ENCODE measurements at regions not wholly inside any gene's neighbourhood (a gene's known extent, or its start where the extent isn't known, plus 50 kb on each side); places are given as distances from the start of the nearest gene placed in this dataset.

DNA sequence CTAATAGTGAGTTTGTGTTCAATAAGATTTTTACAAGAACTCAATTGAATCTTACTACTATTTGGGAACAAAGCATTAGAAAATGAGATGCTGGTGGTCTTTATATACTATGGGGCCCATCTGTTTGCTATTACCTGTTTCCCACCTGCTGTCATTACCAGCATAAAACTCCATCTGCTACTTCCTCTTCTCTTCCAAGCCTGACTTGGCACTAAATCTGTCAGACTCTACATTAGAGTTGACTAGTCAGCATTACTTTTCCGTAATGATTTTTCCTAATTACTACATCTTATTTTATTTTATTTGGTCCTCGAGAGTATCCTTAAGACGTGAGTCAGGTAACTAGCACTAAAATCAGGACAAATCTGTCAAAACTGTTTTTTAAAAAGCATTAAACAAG is 68.1 kb upstream of the KRR1 start:
- no peak overlapping the region for H2AFZ ChIP-seq
- H3K27me3 Mint-ChIP-seq (ENCODE audit: insufficient read depth, low read depth, poor library complexity): no peaks in the 10 kb centered on the region

More for the DNA sequence above, 68.1 kb upstream of the KRR1 start:
- Histone ChIP-seq H3K27ac (ENCODE audit: low read depth) (no peak overlapping the region), H3K79me2 (replicated peaks; ENCODE audit: insufficient read depth) (no peaks in the 10 kb centered on the region), H3K36me3 (ENCODE audit: insufficient read depth) (no peaks in the 10 kb centered on the region), H3K27me3 (ENCODE audit: insufficient read depth) (no peaks in the 10 kb centered on the region), H4K20me1 (replicated peaks; ENCODE audit: insufficient read depth) (no peaks in the 10 kb centered on the region), H3K4me2 (no peak overlapping the region), H3F3A (replicated peaks; ENCODE audit: low read depth) (no peaks in the 10 kb centered on the region), H3K4me3 (no peak overlapping the region), H3K9me2 (ENCODE audit: insufficient read depth) (no peaks in the 10 kb centered on the region), H3K4me1 (ENCODE audit: insufficient read depth) (no peaks in the 10 kb centered on the region)
- Mint-ChIP-seq H3K9me3 (no peaks in the 10 kb centered on the region), H3K4me1 (no peaks in the 10 kb centered on the region; the same call in 2 of the 3 replicates), H3K27ac (no peak overlapping the region), H3K36me3 (ENCODE audit: low read depth) (no peaks in the 10 kb centered on the region), H3K4me3 (no peak overlapping the region)
- DNase-seq (ENCODE audit: low spot score) (no peak), ATAC-seq (no peak)
- TF ChIP-seq ZNF331 (CRISPR knock-in tag; IDR thresholded peaks at IDR 0.05; ENCODE audit: low read depth) (no peak), NANOG (IDR thresholded peaks at IDR 0.05; ENCODE audit: borderline replicate concordance) (no peak), STAT1 (IDR thresholded peaks at IDR 0.05; ENCODE audit: unreplicated experiment) (no peak)
- TF ChIP-seq, protein P1, sequence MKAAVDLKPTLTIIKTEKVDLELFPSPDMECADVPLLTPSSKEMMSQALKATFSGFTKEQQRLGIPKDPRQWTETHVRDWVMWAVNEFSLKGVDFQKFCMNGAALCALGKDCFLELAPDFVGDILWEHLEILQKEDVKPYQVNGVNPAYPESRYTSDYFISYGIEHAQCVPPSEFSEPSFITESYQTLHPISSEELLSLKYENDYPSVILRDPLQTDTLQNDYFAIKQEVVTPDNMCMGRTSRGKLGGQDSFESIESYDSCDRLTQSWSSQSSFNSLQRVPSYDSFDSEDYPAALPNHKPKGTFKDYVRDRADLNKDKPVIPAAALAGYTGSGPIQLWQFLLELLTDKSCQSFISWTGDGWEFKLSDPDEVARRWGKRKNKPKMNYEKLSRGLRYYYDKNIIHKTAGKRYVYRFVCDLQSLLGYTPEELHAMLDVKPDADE (IDR thresholded peaks at IDR 0.05): no peak
- TF ChIP-seq, protein P2, sequence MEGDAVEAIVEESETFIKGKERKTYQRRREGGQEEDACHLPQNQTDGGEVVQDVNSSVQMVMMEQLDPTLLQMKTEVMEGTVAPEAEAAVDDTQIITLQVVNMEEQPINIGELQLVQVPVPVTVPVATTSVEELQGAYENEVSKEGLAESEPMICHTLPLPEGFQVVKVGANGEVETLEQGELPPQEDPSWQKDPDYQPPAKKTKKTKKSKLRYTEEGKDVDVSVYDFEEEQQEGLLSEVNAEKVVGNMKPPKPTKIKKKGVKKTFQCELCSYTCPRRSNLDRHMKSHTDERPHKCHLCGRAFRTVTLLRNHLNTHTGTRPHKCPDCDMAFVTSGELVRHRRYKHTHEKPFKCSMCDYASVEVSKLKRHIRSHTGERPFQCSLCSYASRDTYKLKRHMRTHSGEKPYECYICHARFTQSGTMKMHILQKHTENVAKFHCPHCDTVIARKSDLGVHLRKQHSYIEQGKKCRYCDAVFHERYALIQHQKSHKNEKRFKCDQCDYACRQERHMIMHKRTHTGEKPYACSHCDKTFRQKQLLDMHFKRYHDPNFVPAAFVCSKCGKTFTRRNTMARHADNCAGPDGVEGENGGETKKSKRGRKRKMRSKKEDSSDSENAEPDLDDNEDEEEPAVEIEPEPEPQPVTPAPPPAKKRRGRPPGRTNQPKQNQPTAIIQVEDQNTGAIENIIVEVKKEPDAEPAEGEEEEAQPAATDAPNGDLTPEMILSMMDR (conservative IDR thresholded peaks at IDR 0.05; ENCODE audit: low read depth in 2 of 2): no peak
- TF ChIP-seq, protein P3, sequence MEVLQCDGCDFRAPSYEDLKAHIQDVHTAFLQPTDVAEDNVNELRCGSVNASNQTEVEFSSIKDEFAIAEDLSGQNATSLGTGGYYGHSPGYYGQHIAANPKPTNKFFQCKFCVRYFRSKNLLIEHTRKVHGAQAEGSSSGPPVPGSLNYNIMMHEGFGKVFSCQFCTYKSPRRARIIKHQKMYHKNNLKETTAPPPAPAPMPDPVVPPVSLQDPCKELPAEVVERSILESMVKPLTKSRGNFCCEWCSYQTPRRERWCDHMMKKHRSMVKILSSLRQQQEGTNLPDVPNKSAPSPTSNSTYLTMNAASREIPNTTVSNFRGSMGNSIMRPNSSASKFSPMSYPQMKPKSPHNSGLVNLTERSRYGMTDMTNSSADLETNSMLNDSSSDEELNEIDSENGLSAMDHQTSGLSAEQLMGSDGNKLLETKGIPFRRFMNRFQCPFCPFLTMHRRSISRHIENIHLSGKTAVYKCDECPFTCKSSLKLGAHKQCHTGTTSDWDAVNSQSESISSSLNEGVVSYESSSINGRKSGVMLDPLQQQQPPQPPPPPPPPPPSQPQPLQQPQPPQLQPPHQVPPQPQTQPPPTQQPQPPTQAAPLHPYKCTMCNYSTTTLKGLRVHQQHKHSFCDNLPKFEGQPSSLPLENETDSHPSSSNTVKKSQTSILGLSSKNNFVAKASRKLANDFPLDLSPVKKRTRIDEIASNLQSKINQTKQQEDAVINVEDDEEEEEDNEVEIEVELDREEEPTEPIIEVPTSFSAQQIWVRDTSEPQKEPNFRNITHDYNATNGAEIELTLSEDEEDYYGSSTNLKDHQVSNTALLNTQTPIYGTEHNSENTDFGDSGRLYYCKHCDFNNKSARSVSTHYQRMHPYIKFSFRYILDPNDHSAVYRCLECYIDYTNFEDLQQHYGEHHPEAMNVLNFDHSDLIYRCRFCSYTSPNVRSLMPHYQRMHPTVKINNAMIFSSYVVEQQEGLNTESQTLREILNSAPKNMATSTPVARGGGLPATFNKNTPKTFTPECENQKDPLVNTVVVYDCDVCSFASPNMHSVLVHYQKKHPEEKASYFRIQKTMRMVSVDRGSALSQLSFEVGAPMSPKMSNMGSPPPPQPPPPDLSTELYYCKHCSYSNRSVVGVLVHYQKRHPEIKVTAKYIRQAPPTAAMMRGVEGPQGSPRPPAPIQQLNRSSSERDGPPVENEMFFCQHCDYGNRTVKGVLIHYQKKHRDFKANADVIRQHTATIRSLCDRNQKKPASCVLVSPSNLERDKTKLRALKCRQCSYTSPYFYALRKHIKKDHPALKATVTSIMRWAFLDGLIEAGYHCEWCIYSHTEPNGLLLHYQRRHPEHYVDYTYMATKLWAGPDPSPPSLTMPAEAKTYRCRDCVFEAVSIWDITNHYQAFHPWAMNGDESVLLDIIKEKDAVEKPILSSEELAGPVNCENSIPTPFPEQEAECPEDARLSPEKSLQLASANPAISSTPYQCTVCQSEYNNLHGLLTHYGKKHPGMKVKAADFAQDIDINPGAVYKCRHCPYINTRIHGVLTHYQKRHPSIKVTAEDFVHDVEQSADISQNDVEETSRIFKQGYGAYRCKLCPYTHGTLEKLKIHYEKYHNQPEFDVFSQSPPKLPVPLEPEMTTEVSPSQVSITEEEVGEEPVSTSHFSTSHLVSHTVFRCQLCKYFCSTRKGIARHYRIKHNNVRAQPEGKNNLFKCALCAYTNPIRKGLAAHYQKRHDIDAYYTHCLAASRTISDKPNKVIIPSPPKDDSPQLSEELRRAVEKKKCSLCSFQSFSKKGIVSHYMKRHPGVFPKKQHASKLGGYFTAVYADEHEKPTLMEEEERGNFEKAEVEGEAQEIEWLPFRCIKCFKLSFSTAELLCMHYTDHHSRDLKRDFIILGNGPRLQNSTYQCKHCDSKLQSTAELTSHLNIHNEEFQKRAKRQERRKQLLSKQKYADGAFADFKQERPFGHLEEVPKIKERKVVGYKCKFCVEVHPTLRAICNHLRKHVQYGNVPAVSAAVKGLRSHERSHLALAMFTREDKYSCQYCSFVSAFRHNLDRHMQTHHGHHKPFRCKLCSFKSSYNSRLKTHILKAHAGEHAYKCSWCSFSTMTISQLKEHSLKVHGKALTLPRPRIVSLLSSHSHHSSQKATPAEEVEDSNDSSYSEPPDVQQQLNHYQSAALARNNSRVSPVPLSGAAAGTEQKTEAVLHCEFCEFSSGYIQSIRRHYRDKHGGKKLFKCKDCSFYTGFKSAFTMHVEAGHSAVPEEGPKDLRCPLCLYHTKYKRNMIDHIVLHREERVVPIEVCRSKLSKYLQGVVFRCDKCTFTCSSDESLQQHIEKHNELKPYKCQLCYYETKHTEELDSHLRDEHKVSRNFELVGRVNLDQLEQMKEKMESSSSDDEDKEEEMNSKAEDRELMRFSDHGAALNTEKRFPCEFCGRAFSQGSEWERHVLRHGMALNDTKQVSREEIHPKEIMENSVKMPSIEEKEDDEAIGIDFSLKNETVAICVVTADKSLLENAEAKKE (CRISPR knock-in tag; IDR thresholded peaks at IDR 0.05): no peak

All from GM23338 (cell line).